OCI-LY7 (cell line): ENCODE measurements at regions not wholly inside any gene's neighbourhood (a gene's known extent, or its start where the extent isn't known, plus 50 kb on each side); places are given as distances from the start of the nearest gene placed in this dataset.

Experiments
- CTCF ChIP-seq: fragments of 200-600 bp; sonication (generic); conservative IDR thresholded peaks from 2 replicates; pipeline ENCODE4 v1.5.1; 2014; ENCODE audit warnings: mild to moderate bottlenecking, antibody characterized with exemption, low read length, moderate library complexity, mixed read lengths
- EZH2phosphoT487 ChIP-seq: fragments of 200-600 bp; sonication (generic); IDR thresholded peaks from 2 replicates; pipeline ENCODE4 v1.6.1; 2018; ENCODE audit warnings: low read depth, borderline replicate concordance, mild to moderate bottlenecking, mixed run types, antibody characterized with exemption, low read length, moderate library complexity, mixed read lengths

- TF ChIP-seq CTCF (no peak), EZH2phosphoT487 (no peak)
Measured at GRCh38 chr13:50474088-50474662, 369.3 kb downstream of the DLEU7 start.
